ENCODE measurements at regions not wholly inside any gene's neighbourhood (a gene's known extent, or its start where the extent isn't known, plus 50 kb on each side); places are given as distances from the start of the nearest gene placed in this dataset.

DNA sequence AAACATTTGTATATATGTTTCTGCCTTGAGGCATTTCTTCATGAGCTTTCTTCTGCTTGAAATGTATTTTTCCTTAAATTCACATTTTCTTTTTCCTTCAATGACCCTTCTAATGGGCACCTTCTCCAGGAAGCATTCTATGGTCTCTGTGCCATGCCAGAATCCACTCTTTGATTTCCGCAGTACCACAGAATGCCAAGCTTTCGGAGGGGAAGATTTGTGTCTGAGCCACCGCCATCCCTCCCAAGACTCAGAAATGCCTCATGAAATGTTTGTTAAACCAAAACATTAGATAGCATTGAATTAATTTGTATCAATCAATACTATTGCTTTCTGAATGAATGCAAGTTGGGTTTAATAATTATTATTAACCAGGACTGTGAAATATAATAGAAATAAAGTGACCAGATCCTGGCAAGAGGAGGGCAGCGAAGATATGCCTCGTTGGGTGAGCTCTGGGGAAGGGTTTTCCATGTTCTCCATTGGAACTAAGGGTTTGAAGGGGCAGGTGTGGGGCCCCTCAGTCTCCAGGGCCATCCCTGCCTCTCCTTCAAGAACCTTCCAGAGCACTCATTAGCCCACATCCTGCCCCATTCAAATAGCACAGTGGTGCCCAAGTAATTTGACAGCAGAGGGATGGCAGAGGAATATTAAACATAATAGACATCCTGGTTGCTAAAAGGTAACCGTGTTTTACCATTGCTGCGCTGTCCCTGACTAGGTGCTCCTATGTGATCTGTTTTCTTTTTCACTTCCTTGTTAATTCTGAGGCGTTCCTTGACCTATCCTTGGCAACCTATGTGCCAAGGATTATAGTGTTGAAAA, 189.6 kb downstream of the MYCN start:
- Histone ChIP-seq H3K9ac (ENCODE audit: low read length) (no peak overlapping the region), H3K27ac (ENCODE audit: low read length) (no peak overlapping the region), H3K4me1 (ENCODE audit: control insufficient read depth, low read depth, low read length) (no peaks in the 10 kb centered on the region), H3K9me3 (ENCODE audit: control insufficient read depth, low read depth, low read length) (no peaks in the 10 kb centered on the region), H3K4me3 (ENCODE audit: low read length) (no peak overlapping the region), H3K27me3 (ENCODE audit: control insufficient read depth, insufficient read depth, low read length) (no peaks in the 10 kb centered on the region), H3K36me3 (ENCODE audit: control insufficient read depth, low read depth, low read length) (no peaks in the 10 kb centered on the region)

DNA sequence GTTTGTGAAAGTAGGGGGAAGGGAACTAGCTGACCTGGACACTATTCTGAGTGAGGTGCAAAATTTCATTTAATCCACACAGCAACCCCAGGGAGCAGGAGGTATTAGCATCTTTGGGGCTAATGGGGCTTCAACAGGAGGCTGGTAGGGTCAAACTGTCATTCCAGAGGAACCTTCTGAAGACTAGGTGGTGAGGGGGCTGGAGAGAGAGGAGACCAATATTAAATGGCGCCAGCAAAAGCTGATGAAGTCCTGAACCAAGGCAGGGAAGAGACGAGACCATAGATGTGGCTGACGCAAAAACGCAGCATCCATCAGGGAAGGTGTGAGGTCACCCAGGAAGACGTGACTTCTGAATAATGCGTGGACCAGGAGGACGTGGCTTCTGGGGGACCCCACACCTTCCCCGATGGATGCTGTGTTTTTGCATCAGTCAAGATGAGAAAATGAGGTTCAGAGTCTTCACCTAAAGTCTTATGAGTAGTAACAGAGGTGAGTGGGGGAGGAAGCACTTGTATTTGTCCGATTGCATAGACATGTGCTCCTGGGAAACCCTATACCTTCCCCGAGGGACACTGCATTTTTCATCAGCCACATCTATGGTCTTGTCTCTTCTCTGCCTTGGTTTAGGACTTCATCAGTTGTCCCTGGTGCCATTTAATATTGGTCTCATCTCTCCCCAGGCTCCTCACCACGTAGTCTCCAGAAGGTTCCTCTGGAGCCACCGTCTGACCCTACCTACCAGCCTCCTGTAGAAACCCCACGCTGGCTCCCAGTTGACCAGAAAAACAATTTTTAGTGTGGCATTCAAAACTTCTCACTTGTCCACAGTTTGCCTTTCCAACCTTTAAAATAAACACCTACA, 188.6 kb downstream of the MYCN start:
- Histone ChIP-seq H3K9me3 (ENCODE audit: control insufficient read depth, low read depth, low read length) (no peaks in the 10 kb centered on the region), H3K4me1 (ENCODE audit: control insufficient read depth, low read depth, low read length) (no peaks in the 10 kb centered on the region), H3K36me3 (ENCODE audit: control insufficient read depth, low read depth, low read length) (no peaks in the 10 kb centered on the region), H3K27me3 (ENCODE audit: control insufficient read depth, insufficient read depth, low read length) (no peaks in the 10 kb centered on the region), H3K4me3 (ENCODE audit: low read length) (no peak overlapping the region), H3K9ac (ENCODE audit: low read length) (no peak overlapping the region), H3K27ac (ENCODE audit: low read length) (no peak overlapping the region)

GRCh38 chr2:16127958-16128357, 187.6 kb downstream of the MYCN start:
- no peaks in the 10 kb centered on the region for H3K27me3 ChIP-seq (ENCODE audit: control insufficient read depth, insufficient read depth, low read length)
- H3K4me3 ChIP-seq (ENCODE audit: low read length) = no peak overlapping the region
- H3K36me3 ChIP-seq (ENCODE audit: control insufficient read depth, low read depth, low read length) = no peaks in the 10 kb centered on the region
- H3K9ac ChIP-seq (ENCODE audit: low read length) = no peak overlapping the region
- no peaks in the 10 kb centered on the region for H3K4me1 ChIP-seq (ENCODE audit: control insufficient read depth, low read depth, low read length)
- H3K9me3 ChIP-seq (ENCODE audit: control insufficient read depth, low read depth, low read length) = no peaks in the 10 kb centered on the region
- no peak overlapping the region for H3K27ac ChIP-seq (ENCODE audit: low read length)

DNA sequence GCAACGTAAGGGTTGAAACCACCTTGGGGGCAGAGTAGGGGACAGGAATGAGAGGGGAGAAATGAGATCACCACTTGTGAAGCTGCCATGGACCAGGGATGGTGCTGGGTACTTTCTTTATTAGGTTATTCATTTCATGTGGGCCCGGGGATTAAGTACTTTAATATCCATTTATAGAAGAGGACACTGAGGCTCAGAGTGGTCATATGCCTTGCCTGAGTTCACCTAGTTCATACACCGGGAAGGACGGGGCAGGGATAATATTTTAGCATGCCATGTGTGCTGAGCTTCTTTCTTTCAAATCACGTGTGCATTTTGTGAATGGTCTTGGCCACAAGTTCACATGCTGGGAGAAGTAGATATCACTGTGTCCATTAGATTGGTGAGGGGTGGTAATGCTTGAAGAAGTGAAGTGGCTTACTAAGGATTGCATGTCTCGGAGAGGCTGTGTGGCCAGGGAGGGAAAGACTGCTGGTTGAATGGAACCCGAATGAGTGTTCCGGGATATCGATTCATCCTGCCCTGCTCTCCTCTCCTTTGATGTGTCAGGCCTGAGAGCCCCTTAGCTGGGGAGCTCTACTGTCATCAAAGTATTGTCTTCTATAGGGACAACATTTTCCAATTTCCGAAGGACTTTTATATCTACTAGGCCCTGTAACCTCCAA, 187.1 kb downstream of the MYCN start:
- no peaks in the 10 kb centered on the region for H3K27me3 ChIP-seq (ENCODE audit: control insufficient read depth, insufficient read depth, low read length)
- H3K27ac ChIP-seq (ENCODE audit: low read length) = no peak overlapping the region
- H3K36me3 ChIP-seq (ENCODE audit: control insufficient read depth, low read depth, low read length) = no peaks in the 10 kb centered on the region
- H3K4me3 ChIP-seq (ENCODE audit: low read length) = no peak overlapping the region
- no peaks in the 10 kb centered on the region for H3K4me1 ChIP-seq (ENCODE audit: control insufficient read depth, low read depth, low read length)
- H3K9ac ChIP-seq (ENCODE audit: low read length) = no peak overlapping the region
- no peaks in the 10 kb centered on the region for H3K9me3 ChIP-seq (ENCODE audit: control insufficient read depth, low read depth, low read length)

DNA sequence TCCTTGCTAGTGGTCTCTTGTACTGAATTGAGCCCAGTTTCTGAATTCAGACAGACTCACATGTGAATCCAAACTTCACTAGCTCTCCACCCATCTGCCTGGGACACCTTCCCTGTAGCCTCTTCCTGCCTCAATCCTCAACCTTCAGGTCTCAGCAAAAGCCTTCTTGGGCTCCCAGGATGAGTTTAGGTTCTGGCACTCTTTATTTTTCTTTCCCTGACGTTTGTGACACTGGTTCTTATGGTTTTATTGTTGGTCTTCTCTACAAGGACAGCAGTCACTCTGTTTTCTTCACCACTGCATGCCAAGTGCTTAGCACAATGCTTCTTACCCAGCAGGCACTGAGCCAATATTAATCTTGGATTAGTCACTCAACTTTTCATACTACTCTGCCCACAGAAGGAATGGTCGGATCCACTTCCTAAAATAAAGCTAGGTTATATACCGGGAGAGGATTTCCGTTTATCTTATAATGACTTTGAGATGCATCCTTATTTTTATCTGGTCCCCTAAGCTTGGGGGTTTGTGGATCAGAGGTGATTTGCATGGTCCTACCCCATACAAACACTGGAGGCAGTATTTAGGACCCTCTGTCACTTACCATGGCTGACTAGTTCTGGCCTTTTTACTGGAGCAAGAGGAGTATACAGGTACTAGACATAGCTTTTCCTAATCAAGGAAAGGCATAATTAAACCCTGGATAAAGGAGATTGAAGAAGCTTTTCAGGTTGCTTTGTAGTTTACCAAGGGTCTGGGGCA, 186.3 kb downstream of the MYCN start:
- Histone ChIP-seq H3K9me3 (ENCODE audit: control insufficient read depth, low read depth, low read length) (no peaks in the 10 kb centered on the region), H3K36me3 (ENCODE audit: control insufficient read depth, low read depth, low read length) (no peaks in the 10 kb centered on the region), H3K27me3 (ENCODE audit: control insufficient read depth, insufficient read depth, low read length) (no peaks in the 10 kb centered on the region), H3K27ac (ENCODE audit: low read length) (no peak overlapping the region), H3K4me1 (ENCODE audit: control insufficient read depth, low read depth, low read length) (no peaks in the 10 kb centered on the region), H3K9ac (ENCODE audit: low read length) (no peak overlapping the region), H3K4me3 (ENCODE audit: low read length) (no peak overlapping the region)

DNA sequence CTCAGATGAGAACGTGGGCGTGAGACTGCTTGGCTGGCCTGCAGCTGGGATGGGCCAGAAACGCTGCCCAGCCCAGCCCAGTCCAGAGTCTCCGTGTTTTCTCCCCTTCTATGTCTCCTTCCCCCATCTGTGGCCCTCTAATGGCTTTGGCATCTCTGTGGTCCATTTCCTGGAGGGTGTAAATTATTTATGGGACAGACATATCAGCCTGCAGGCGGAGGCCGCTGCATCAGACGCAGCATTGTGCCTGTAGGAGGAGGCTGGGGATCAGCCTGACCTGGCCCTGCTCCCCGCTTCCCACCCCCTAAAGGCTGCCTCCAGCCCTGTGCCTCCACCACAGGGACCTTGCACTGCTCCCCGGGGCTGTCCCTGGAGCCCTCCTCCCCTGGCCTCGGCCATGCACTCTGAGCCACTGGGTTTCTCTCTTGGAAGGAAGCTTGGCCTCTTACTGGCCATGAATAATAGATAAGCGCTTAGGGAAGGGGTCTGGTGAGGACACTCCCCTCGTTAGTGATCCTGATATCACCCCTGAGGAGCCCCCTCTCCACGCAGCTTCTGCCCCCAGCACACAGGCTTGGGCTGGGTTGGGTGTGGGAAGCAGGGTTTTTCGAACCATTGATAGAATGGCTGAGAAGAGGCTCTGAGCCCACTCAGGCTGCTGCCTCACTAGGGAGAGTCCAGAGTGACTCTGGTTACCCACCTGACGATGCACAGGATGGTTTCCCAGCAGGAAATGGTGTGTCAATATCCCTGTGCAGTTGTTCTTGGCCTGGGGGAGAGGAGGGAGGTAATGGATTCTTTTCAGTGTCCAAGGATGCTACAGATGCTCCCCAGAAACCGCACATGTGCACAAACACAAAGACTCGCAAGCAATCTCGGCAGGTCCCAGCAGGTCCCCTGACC, 185.5 kb downstream of the MYCN start:
- Histone ChIP-seq H3K27me3 (ENCODE audit: control insufficient read depth, insufficient read depth, low read length) (no peaks in the 10 kb centered on the region), H3K9ac (ENCODE audit: low read length) (no peak overlapping the region), H3K9me3 (ENCODE audit: control insufficient read depth, low read depth, low read length) (peaks cover 5% of the 10 kb centered on the region), H3K36me3 (ENCODE audit: control insufficient read depth, low read depth, low read length) (no peaks in the 10 kb centered on the region), H3K4me3 (ENCODE audit: low read length) (no peak overlapping the region), H3K27ac (ENCODE audit: low read length) (no peak overlapping the region), H3K4me1 (ENCODE audit: control insufficient read depth, low read depth, low read length) (no peaks in the 10 kb centered on the region)

DNA sequence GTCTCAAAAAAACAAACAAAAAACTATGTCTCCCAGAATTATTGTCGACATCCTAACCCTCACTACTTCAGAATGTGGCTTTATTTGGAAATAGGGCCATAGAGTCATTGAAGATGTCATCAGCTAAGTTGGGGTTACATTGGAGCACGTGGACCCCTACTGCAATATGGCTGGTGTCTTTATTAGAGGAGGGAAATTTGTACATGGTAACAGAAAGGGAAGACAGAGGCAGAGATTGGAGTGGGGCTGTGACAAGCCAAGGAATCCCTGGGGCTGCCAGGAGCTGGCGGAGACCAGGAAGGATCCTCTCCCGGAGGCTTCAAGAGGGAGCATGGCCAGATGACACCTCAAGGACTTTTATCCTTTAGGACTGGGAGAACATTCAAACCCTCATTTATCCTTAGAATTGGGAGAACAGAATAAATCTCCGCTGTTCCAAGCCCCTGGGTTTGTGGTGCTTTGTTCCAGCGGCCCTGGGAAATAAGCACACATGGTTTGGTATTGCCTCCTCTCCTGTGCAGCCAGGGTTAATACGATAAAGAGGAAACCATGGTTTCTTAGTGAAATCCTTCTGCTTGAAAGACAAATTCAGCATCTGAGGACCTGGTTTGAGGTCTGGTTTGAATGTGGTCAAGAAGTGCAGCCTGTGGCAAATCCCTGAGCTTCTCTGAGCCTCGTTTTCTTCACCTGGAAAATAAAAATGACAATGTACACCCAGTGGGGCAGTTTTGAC, 184.7 kb downstream of the MYCN start:
- H3K9ac ChIP-seq (ENCODE audit: low read length) = no peak overlapping the region
- H3K4me3 ChIP-seq (ENCODE audit: low read length) = no peak overlapping the region
- H3K9me3 ChIP-seq (ENCODE audit: control insufficient read depth, low read depth, low read length) = peaks cover 5% of the 10 kb centered on the region
- no peaks in the 10 kb centered on the region for H3K27me3 ChIP-seq (ENCODE audit: control insufficient read depth, insufficient read depth, low read length)
- no peak overlapping the region for H3K27ac ChIP-seq (ENCODE audit: low read length)
- no peaks in the 10 kb centered on the region for H3K4me1 ChIP-seq (ENCODE audit: control insufficient read depth, low read depth, low read length)
- no peaks in the 10 kb centered on the region for H3K36me3 ChIP-seq (ENCODE audit: control insufficient read depth, low read depth, low read length)

- no peaks in the 10 kb centered on the region for H3K27me3 ChIP-seq (ENCODE audit: control insufficient read depth, insufficient read depth, low read length)
- no peaks in the 10 kb centered on the region for H3K4me1 ChIP-seq (ENCODE audit: control insufficient read depth, low read depth, low read length)
- no peak overlapping the region for H3K4me3 ChIP-seq (ENCODE audit: low read length)
- H3K36me3 ChIP-seq (ENCODE audit: control insufficient read depth, low read depth, low read length) = no peaks in the 10 kb centered on the region
- H3K27ac ChIP-seq (ENCODE audit: low read length) = no peak overlapping the region
- H3K9me3 ChIP-seq (ENCODE audit: control insufficient read depth, low read depth, low read length) = peaks cover 5% of the 10 kb centered on the region
- no peak overlapping the region for H3K9ac ChIP-seq (ENCODE audit: low read length)
Observed at GRCh38 chr2:16123856-16124780, 183.8 kb downstream of the MYCN start.

GRCh38 chr2:16123421-16123820, 183.1 kb downstream of the MYCN start:
- Histone ChIP-seq H3K9me3 (ENCODE audit: control insufficient read depth, low read depth, low read length) (peaks cover 5% of the 10 kb centered on the region), H3K4me3 (ENCODE audit: low read length) (no peak overlapping the region), H3K27me3 (ENCODE audit: control insufficient read depth, insufficient read depth, low read length) (no peaks in the 10 kb centered on the region), H3K27ac (ENCODE audit: low read length) (no peak overlapping the region), H3K36me3 (ENCODE audit: control insufficient read depth, low read depth, low read length) (no peaks in the 10 kb centered on the region), H3K9ac (ENCODE audit: low read length) (no peak overlapping the region), H3K4me1 (ENCODE audit: control insufficient read depth, low read depth, low read length) (no peaks in the 10 kb centered on the region)

Data from iPS-18a (cell line).